Spleen (tissue), 11 donors: ENCODE measurements at regions not wholly inside any gene's neighbourhood (a gene's known extent, or its start where the extent isn't known, plus 50 kb on each side); places are given as distances from the start of the nearest gene placed in this dataset.

ENCODE experiments used
- DNase-seq: peaks from one replicate; pipeline ENCODE4 v3.0.0-alpha.2; 2020
- H3K27ac ChIP-seq, 8 donors: fragments of 200-600 bp; sonication (generic) in 7 of 8; 1 replicate in 4 of 8; 2 replicates in 4 of 8; pipeline versions ENCODE4 v1.5.0 to v1.8.0; 2016 to 2021; ENCODE audit warnings: inconsistent platforms in 4 of 8, mild to moderate bottlenecking in 4 of 8, moderate library complexity in 1 of 8
- H3K27me3 ChIP-seq, 7 donors: fragments of 200-600 bp; sonication (generic) in 6 of 7; replicated peaks in 1 of 7; 1 replicate in 4 of 7; 2 replicates in 3 of 7; pipeline versions ENCODE4 v1.5.0 to v1.8.0; 2016 to 2021; ENCODE audit warnings: inconsistent platforms in 3 of 7, mild to moderate bottlenecking in 1 of 7
- H3K36me3 ChIP-seq, 6 donors: fragments of 200-600 bp; sonication (generic) in 5 of 6; 1 replicate in 4 of 6; 2 replicates in 2 of 6; pipeline versions ENCODE4 v1.5.0 to v1.8.0; 2016 to 2021; ENCODE audit warnings: inconsistent platforms in 2 of 6
- H3K4me1 ChIP-seq, 6 donors: fragments of 200-600 bp; sonication (generic) in 5 of 6; 1 replicate in 3 of 6; 2 replicates in 3 of 6; pipeline versions ENCODE4 v1.5.0 to v1.8.0; 2016 to 2021; ENCODE audit warnings: inconsistent platforms in 3 of 6
- H3K4me3 ChIP-seq, 8 donors: fragments of 200-600 bp; sonication (generic) in 7 of 8; 1 replicate in 4 of 8; 2 replicates in 4 of 8; pipeline versions ENCODE4 v1.5.0 to v1.8.0; 2016 to 2021; ENCODE audit warnings: inconsistent platforms in 4 of 8, mild to moderate bottlenecking in 4 of 8, moderate library complexity in 2 of 8
- H3K9me3 ChIP-seq, 8 donors: fragments of 200-600 bp; sonication (generic) in 7 of 8; 1 replicate in 4 of 8; 2 replicates in 4 of 8; pipeline versions ENCODE4 v1.5.0 to v1.8.0; 2016 to 2021; ENCODE audit warnings: inconsistent platforms in 4 of 8
- POLR2A ChIP-seq, 3 donors: fragments of 450-650 bp; IDR thresholded peaks; one replicate each; pipeline ENCODE4 v1.5.1; 2017; ENCODE audit warnings: antibody characterized with exemption in 3 of 3, mild to moderate bottlenecking in 1 of 3
- POLR2AphosphoS5 ChIP-seq, 3 donors: sonication (generic); formaldehyde crosslinking; IDR thresholded peaks; one replicate each; pipeline ENCODE4 v1.5.1; 2017; ENCODE audit warnings: antibody characterized with exemption in 3 of 3
- WGBS, 5 donors: extraction: QIAGEN DNeasy Blood & Tissue Kit in 3 of 5; methylation state at CpG; one replicate each; pipeline versions ENCODE4 v1.1.5 to v1.1.7; 2013 to 2018; 5-methylcytosine and 5-hydroxymethylcytosine counted together
- intact Hi-C: fragments of 100-400 bp; cut with DNase I; formaldehyde crosslinking; loops from one replicate; pipeline ENCODE4 v1.15.0; 2023; ENCODE audit warnings: low total_unique reads
- TF ChIP-seq, protein P1 (sequence below), 11 experiments: fragments of 200-600 bp in 7 of 11; fragments of 450-650 bp in 4 of 11; sonication (generic) in 4 of 11; IDR thresholded peaks in 8 of 11; conservative IDR thresholded peaks in 3 of 11; 1 replicate in 7 of 11; 2 replicates in 4 of 11; pipeline versions ENCODE4 v1.4.0 to v1.8.0; 2016 to 2021; ENCODE audit warnings: antibody characterized with exemption in 11 of 11, inconsistent platforms in 4 of 11, mild to moderate bottlenecking in 1 of 11
- donor health status: healthy with polysubstance abuse.
- donor health status: DM: no; HTN: no; CAD: no; lungs with moderate emphysema.
- donor health status: DM: no; HTN: no; CAD: no.
- donor health status: Bipolar disorder and iron deficiency.
- donor health status: healthy.
- donor health status: DM: no; HTN: no; CAD: no.
- donor health status: DM: yes; HTN: yes; CAD: no.

- intact Hi-C loops: no loop called here
- 93 to 96% (median 94%) methylated on average over 6 of the region's 6 CpGs for WGBS, 5 donors
Observed at GRCh38 chr9:82729141-82729540, 333.8 kb downstream of the RASEF start.

DNA sequence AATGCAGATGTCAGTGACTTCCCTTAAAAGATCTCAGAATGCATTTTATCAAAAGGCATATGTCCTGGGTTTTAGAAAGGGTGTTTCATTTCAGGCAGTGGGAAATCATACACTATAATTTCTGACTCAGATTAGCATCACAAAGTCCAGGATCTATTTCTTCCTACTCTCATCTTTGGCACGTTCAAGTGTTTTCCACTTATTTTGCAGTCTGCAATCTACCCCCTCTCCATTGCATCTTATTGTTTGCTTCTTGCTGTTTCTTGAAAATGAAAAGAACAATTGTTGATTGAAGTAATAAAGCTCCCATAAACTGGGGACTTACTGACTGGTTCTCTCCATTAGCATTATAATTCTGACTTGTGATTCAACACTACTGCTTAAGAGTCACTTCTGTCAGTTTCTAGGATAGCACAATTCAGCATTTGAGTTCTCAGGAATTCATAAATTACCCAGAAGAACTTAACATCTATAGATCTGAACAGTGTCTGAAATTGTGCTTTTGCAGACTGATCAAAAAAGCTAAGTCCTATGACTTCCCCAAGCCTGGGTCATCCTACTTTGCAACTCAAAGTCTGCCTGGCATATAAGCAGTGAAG lies 332.9 kb downstream of the RASEF start:
- DNase-seq: no peak
- WGBS, 5 donors: 62 to 73% (median 68%) methylated on average over 1 of the region's 1 CpG
- Histone ChIP-seq H3K36me3 (no peaks in the 10 kb centered on the region), H3K27me3 (no peaks in the 10 kb centered on the region), H3K4me3 (no peak overlapping the region), H3K27ac (no peak overlapping the region), H3K9me3 (no peaks in the 10 kb centered on the region), H3K4me1 (peaks cover 0 to 3% (median 0%) of the 10 kb centered on the region in 6 donors)
- intact Hi-C loops: no loop called here
- no peak for TF ChIP-seq POLR2AphosphoS5 (IDR thresholded peaks at IDR 0.05)
- TF ChIP-seq, protein P1, sequence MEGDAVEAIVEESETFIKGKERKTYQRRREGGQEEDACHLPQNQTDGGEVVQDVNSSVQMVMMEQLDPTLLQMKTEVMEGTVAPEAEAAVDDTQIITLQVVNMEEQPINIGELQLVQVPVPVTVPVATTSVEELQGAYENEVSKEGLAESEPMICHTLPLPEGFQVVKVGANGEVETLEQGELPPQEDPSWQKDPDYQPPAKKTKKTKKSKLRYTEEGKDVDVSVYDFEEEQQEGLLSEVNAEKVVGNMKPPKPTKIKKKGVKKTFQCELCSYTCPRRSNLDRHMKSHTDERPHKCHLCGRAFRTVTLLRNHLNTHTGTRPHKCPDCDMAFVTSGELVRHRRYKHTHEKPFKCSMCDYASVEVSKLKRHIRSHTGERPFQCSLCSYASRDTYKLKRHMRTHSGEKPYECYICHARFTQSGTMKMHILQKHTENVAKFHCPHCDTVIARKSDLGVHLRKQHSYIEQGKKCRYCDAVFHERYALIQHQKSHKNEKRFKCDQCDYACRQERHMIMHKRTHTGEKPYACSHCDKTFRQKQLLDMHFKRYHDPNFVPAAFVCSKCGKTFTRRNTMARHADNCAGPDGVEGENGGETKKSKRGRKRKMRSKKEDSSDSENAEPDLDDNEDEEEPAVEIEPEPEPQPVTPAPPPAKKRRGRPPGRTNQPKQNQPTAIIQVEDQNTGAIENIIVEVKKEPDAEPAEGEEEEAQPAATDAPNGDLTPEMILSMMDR (IDR thresholded peaks at IDR 0.05 in 8 of 11, conservative IDR thresholded peaks at IDR 0.05 in 3 of 11): no peak
- no peak for TF ChIP-seq POLR2A (IDR thresholded peaks at IDR 0.05)

More at GRCh38 chr9:82729141-82729540, 333.8 kb downstream of the RASEF start:
- peaks cover 0 to 3% (median 0%) of the 10 kb centered on the region in 6 donors for H3K4me1 ChIP-seq
- H3K36me3 ChIP-seq: no peaks in the 10 kb centered on the region
- DNase-seq: no peak
- TF ChIP-seq POLR2A (IDR thresholded peaks at IDR 0.05): no peak
- TF ChIP-seq POLR2AphosphoS5 (IDR thresholded peaks at IDR 0.05): no peak
- TF ChIP-seq, protein P1 (IDR thresholded peaks at IDR 0.05 in 8 of 11, conservative IDR thresholded peaks at IDR 0.05 in 3 of 11): no peak
- no peaks in the 10 kb centered on the region for H3K9me3 ChIP-seq
- no peaks in the 10 kb centered on the region for H3K27me3 ChIP-seq
- H3K27ac ChIP-seq: no peak overlapping the region
- no peak overlapping the region for H3K4me3 ChIP-seq

- no peaks in the 10 kb centered on the region for H3K9me3 ChIP-seq
- WGBS, 5 donors: 64 to 80% (median 72%) methylated on average over 3 of the region's 3 CpGs
- DNase-seq: no peak
Observed at GRCh38 chr9:82732928-82733327, 330.0 kb downstream of the RASEF start.

DNA sequence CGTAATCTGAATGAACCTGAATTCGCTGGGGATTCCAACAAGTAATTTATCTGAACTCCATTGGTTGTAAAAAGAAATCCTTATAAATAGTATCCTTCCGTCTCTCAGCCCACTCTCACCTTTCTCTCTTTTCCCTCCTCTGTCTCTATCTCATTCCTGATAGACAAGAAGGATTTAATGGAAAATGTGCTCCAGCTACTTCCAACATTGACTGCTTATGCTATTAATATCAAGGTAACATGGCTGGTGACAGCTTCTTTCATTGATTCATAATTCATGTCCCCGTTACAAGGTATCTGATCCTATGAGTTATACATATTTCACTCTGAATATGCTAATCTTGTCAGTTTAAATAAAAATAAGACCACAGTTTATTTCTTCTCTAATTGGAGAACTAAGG lies 326.8 kb downstream of the RASEF start:
- intact Hi-C loops: no loop called here
- H3K9me3 ChIP-seq: no peaks in the 10 kb centered on the region
- H3K4me1 ChIP-seq: no peaks in the 10 kb centered on the region
- WGBS, 5 donors: 87 to 96% (median 92%) methylated on average over 4 of the region's 4 CpGs
- no peak for DNase-seq
- H3K27ac ChIP-seq: no peak overlapping the region
- no peaks in the 10 kb centered on the region for H3K36me3 ChIP-seq
- no peak overlapping the region for H3K4me3 ChIP-seq
- no peaks in the 10 kb centered on the region for H3K27me3 ChIP-seq
- TF ChIP-seq, protein P1 (IDR thresholded peaks at IDR 0.05 in 8 of 11, conservative IDR thresholded peaks at IDR 0.05 in 3 of 11): no peak
- TF ChIP-seq POLR2AphosphoS5 (IDR thresholded peaks at IDR 0.05): no peak
- TF ChIP-seq POLR2A (IDR thresholded peaks at IDR 0.05): no peak

More at GRCh38 chr9:82732928-82733327, 330.0 kb downstream of the RASEF start:
- Histone ChIP-seq H3K4me1 (peaks cover 0 to 3% (median 0%) of the 10 kb centered on the region in 6 donors), H3K4me3 (no peak overlapping the region), H3K36me3 (no peaks in the 10 kb centered on the region), H3K27me3 (no peaks in the 10 kb centered on the region), H3K27ac (no peak overlapping the region)
- TF ChIP-seq POLR2A (IDR thresholded peaks at IDR 0.05): no peak
- TF ChIP-seq POLR2AphosphoS5 (IDR thresholded peaks at IDR 0.05): no peak
- TF ChIP-seq, protein P1 (IDR thresholded peaks at IDR 0.05 in 8 of 11, conservative IDR thresholded peaks at IDR 0.05 in 3 of 11): no peak
- intact Hi-C loops: no loop called here
